ENCODE measurements at regions not wholly inside any gene's neighbourhood (a gene's known extent, or its start where the extent isn't known, plus 50 kb on each side); places are given as distances from the start of the nearest gene placed in this dataset.

- H3K4me3 Mint-ChIP-seq: no peak overlapping the region
- H3K36me3 Mint-ChIP-seq (ENCODE audit: low read depth): no peaks in the 10 kb centered on the region
- H3K27ac Mint-ChIP-seq: peak overlapping the region; percentile 59
- TF ChIP-seq CTCF (IDR thresholded peaks at IDR 0.05): no peak
- no peaks in the 10 kb centered on the region for H3K9me3 Mint-ChIP-seq
- peak; percentile 90 for DNase-seq
- peaks cover 1% of the 10 kb centered on the region; the same call in 1 of the 2 replicates for H3K27me3 Mint-ChIP-seq (ENCODE audit: insufficient read depth)
- H3K4me1 Mint-ChIP-seq (ENCODE audit: low read depth): peaks cover 21% of the 10 kb centered on the region
Observed at GRCh38 chr9:111108946-111109345, 70.7 kb upstream of the LPAR1 start.

- peaks cover 17% of the 10 kb centered on the region for H3K4me1 Mint-ChIP-seq (ENCODE audit: low read depth)
- no peaks in the 10 kb centered on the region for H3K27me3 Mint-ChIP-seq (ENCODE audit: insufficient read depth)
- no peak for DNase-seq
- H3K27ac Mint-ChIP-seq: no peak overlapping the region
- no peaks in the 10 kb centered on the region for H3K36me3 Mint-ChIP-seq (ENCODE audit: low read depth)
- H3K4me3 Mint-ChIP-seq: no peak overlapping the region
- no peak for TF ChIP-seq CTCF (IDR thresholded peaks at IDR 0.05)
- H3K9me3 Mint-ChIP-seq: no peaks in the 10 kb centered on the region
Observed at GRCh38 chr9:111107141-111107540, 68.9 kb upstream of the LPAR1 start.

- no peak for DNase-seq
- Mint-ChIP-seq H3K4me3 (no peak overlapping the region), H3K9me3 (no peaks in the 10 kb centered on the region), H3K36me3 (ENCODE audit: low read depth) (no peaks in the 10 kb centered on the region), H3K4me1 (ENCODE audit: low read depth) (peaks cover 17% of the 10 kb centered on the region), H3K27me3 (ENCODE audit: insufficient read depth) (no peaks in the 10 kb centered on the region), H3K27ac (no peak overlapping the region)
- no peak for TF ChIP-seq CTCF (IDR thresholded peaks at IDR 0.05)
Observed at GRCh38 chr9:111106202-111106601, 67.9 kb upstream of the LPAR1 start.

GRCh38 chr9:111102793-111103464, 64.7 kb upstream of the LPAR1 start:
- Mint-ChIP-seq H3K27ac (no peak overlapping the region; the same call in 1 of the 2 replicates), H3K27me3 (ENCODE audit: insufficient read depth) (no peaks in the 10 kb centered on the region), H3K9me3 (no peaks in the 10 kb centered on the region), H3K4me3 (no peak overlapping the region), H3K36me3 (ENCODE audit: low read depth) (no peaks in the 10 kb centered on the region), H3K4me1 (ENCODE audit: low read depth) (peaks cover under 1% of the 10 kb centered on the region)
- no peak for DNase-seq
- TF ChIP-seq CTCF (IDR thresholded peaks at IDR 0.05): no peak

- no peak overlapping the region for H3K27ac Mint-ChIP-seq
- no peak for TF ChIP-seq CTCF (IDR thresholded peaks at IDR 0.05)
- no peak for DNase-seq
- H3K27me3 Mint-ChIP-seq (ENCODE audit: insufficient read depth): no peaks in the 10 kb centered on the region
- no peak overlapping the region for H3K4me3 Mint-ChIP-seq
- H3K4me1 Mint-ChIP-seq (ENCODE audit: low read depth): peaks cover 26% of the 10 kb centered on the region
- no peaks in the 10 kb centered on the region for H3K9me3 Mint-ChIP-seq
- H3K36me3 Mint-ChIP-seq (ENCODE audit: low read depth): no peaks in the 10 kb centered on the region
Observed at GRCh38 chr9:111099199-111100008, 61.1 kb upstream of the LPAR1 start.

Measured in HFFc6 (cell line).